HFF-Myc (cell line): ENCODE measurements at regions not wholly inside any gene's neighbourhood (a gene's known extent, or its start where the extent isn't known, plus 50 kb on each side); places are given as distances from the start of the nearest gene placed in this dataset.

ENCODE experiments used
- DNase-seq: peaks from one replicate; pipeline ENCODE4 v3.0.0-alpha.2; 2011; ENCODE audit warnings: low read depth; ENCODE audit errors: extremely low read depth
- H3K4me3 ChIP-seq: replicated peaks from 2 replicates; pipeline ENCODE4 v1.5.1; 2011; ENCODE audit warnings: low read depth, mild to moderate bottlenecking, control low read depth, low read length
- CTCF ChIP-seq: IDR thresholded peaks from 2 replicates; pipeline ENCODE4 v1.5.1; 2012; ENCODE audit warnings: mild to moderate bottlenecking, low read depth, low read length, control low read depth; ENCODE audit errors: missing control alignments

- no peak for TF ChIP-seq CTCF
- DNase-seq = no peak
- H3K4me3 ChIP-seq = no peak overlapping the region
Observed at GRCh38 chr17:27069842-27070508, 223.9 kb upstream of the WSB1 start.

- no peak for TF ChIP-seq CTCF
- DNase-seq = no peak
- H3K4me3 ChIP-seq = no peak overlapping the region
Observed at GRCh38 chr17:27070836-27071235, 223.1 kb upstream of the WSB1 start.

- DNase-seq = no peak
- TF ChIP-seq CTCF = no peak
Observed at GRCh38 chr17:27072885-27073284, 221.0 kb upstream of the WSB1 start.

GRCh38 chr17:27076814-27077213 lies 217.1 kb upstream of the WSB1 start:
- TF ChIP-seq CTCF = no peak
- H3K4me3 ChIP-seq = no peak overlapping the region
- no peak for DNase-seq

More at GRCh38 chr17:27072885-27073284, 221.0 kb upstream of the WSB1 start:
- no peak overlapping the region for H3K4me3 ChIP-seq

- no peak for DNase-seq
- TF ChIP-seq CTCF = no peak
Observed at GRCh38 chr17:27078296-27078695, 215.6 kb upstream of the WSB1 start.

DNA sequence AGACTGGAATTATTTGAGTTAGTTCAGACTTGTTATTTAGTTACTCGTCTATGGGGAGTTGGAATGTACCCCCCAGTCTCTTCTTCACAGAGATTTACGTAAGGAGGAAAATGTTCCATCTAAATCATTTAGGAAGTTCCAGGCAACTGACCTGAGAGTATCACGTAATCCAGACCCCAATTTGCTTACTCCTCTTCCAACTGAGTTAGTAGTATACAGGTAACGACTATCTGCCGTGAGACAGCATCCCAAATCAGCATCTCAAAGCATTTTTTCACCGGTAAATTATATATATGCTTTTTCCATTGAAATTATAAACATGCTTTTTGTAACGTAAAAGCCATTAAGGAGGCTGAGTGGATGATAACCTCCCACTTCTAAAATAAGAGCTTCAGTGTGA lies 214.3 kb upstream of the WSB1 start:
- no peak for TF ChIP-seq CTCF
- no peak overlapping the region for H3K4me3 ChIP-seq
- no peak for DNase-seq

More at GRCh38 chr17:27078296-27078695, 215.6 kb upstream of the WSB1 start:
- no peak overlapping the region for H3K4me3 ChIP-seq
